SIG-M5 (cell line): ENCODE measurements at regions not wholly inside any gene's neighbourhood (a gene's known extent, or its start where the extent isn't known, plus 50 kb on each side); places are given as distances from the start of the nearest gene placed in this dataset.
"Not testable (repeated sequence)": the region's sequence is repeated elsewhere in the genome, so short reads cannot be mapped to it uniquely, and the experiment has no call there.

Source experiments
- DNase-seq: peaks from one replicate; lab custom pipeline; 2025; lab: John Stamatoyannopoulos, UW

DNA sequence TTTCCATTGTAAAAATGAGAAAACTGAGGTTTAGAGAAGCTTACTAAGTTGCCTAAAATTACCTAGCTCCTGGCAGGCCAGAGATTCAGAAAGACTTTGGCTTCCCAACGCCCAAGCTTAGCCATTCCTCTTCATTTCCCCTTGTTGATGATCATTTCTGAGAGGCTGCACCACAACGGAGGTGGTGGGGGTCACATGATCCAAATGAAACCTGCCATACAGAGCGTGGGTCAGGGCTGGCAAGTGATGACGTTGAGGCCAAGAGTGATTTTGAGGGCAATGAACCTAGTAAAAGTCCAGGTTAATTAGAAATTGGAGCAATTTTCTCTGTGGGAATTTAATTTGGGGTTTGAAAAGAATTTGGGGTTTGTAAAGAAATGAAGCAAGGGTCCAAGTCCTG, 109.9 kb downstream of the TMEM182 start:
- no peak for DNase-seq

GRCh38 chr2:102872388-102872787, 110.6 kb downstream of the TMEM182 start:
- DNase-seq, result no peak

GRCh38 chr2:102879513-102879912, 117.7 kb downstream of the TMEM182 start:
- not testable (repeated sequence) for DNase-seq

DNA sequence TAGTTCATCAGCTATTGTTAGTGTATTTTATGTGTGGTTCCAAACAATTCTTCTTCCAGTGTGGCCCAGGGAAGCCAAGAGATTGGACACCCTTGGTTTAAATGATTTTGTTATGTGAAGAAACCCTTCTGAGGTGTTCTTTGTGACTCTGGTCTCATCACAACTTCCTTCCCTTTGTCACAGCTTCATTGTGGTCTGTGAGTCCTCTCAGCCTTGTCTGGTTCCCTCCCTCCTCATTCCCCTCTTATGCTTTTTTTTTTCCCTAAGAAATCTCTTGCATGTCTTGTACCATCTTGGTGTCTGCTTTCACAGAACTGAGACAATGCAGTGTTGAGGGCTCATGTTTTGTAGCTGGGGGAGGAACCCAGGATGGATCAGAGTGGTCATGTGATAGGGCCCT, 118.9 kb downstream of the TMEM182 start:
- DNase-seq, result no peak

GRCh38 chr2:102886216-102886893, 124.5 kb downstream of the TMEM182 start:
- no peak for DNase-seq

DNA sequence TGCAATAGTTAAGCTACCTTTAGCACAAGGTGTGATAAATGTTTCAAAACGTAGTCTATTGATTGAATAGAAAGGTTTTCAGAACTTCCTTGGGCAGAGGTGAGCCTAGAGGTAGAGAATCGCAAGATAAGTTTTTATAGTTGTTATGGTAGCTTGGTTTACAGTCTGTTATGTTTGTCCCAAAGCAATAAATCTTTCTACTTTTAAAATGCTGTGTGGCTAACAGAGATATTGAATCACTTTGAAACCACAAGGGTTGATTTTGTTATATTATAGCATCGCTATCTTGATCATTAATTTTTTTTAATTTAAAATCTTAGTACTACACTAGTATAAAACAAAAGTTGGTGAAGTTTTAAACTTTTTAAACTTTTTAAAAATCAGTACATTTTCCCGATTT, 126.7 kb downstream of the TMEM182 start:
- DNase-seq, result no peak

DNA sequence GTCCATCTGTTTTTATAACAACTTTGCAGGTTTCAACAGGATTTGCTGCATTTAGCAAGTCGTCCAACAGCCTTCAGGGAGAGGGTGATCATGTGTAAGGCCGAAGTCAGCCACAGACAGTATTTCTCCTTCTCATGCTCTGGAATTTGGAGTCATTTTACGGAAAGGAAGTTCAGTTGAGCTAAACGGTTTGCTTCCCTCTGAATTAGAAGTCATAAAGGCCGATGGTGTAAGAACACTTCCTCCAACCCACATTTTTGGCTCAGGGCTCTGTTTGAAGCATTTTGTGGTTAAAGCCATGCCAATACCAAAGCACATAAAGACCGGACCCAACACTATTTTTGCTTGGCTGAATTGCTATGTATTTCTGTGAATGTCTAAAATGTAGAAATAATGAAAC, 129.5 kb downstream of the TMEM182 start:
- DNase-seq, result peak; percentile 82

DNA sequence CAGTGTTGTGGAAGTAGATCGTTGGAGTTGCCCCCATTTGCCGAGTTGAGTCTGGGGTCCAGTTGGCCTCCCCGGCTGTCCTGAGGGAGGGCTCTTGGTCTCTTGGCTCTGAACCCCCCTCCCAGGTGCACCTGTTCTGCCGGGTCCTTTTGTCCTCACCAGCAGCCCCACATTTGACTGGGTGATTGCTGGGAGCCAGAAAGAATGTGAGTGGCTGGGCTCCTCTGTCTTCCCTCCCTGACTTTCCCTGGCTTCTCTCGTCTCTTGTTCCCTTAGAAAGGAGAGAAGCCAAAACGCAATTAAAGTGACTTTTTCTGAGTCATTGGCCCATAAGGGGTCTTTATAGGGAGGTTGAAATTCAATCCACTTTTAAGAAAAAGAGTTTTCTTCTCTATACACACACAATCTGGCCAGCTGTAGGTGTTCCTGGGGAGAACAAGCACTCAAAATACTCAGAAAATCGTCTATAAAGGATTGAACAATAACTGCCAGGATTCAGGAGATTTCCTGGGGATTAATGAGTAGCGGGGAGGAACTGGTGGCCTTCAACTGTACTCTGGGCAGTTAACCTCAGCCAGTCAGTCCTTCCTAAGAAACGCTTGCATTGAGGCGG, 131.0 kb downstream of the TMEM182 start:
- no peak for DNase-seq

GRCh38 chr2:102893870-102894269, 132.0 kb downstream of the TMEM182 start:
- DNase-seq, result no peak

DNA sequence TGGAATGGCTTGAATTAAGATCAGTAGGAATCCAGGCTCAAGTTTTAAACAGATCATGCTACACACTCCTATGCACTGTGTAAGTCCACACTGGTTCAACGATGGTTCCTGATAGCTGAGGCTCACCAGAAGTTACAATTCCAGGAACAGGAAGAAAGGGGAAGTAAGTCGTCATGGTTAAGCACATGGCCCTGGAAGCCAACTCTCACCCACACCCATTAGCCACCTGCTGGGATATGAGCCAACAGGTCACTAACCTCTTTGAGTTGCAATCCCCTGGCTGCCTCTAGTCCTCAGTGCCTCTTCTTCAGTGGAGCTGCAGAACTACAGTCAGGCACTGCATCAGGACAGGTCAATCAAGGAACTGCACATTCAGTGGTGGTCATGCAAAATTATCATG, 133.5 kb downstream of the TMEM182 start:
- DNase-seq, result peak; percentile 7

GRCh38 chr2:102909240-102909639, 147.4 kb downstream of the TMEM182 start:
- DNase-seq, result not testable (repeated sequence)

DNA sequence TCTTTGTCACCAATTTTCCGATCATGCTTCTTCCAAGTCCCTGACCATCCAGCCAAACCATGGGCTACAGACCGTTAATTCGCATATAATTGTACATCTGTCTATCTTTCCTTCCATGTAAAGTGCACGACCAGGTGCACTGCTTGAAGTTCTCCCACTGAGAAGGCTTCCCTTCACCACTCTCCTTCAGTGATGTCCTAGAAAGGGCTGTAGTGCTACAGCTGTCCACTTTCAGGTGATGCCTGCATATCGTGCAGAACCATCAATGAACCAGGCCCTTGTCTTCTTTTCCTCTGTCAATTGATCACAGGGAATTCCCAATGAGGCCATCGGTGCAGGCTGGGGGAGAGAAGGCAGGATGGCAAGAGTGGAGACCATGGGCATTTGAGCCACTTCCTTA, 148.9 kb downstream of the TMEM182 start:
- no peak for DNase-seq

DNA sequence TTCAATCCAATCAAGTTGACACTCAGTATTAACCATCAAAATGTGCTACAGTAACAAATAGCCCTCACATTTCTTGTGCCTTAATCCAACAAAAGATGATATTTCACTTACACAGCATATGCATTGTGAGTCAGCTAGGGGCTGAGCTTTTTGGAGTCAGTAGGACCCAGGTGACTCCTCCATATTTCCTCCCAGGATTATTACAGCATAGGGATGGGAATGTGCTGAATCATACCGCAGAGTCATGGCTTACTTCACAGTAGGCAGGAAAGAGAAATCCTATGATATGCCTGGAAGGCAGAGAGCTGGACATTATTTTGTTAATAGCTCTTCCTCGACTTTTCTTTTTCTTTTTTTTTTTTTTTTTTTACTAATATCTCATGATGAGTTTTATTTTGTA, 153.3 kb downstream of the TMEM182 start:
- no peak for DNase-seq

DNA sequence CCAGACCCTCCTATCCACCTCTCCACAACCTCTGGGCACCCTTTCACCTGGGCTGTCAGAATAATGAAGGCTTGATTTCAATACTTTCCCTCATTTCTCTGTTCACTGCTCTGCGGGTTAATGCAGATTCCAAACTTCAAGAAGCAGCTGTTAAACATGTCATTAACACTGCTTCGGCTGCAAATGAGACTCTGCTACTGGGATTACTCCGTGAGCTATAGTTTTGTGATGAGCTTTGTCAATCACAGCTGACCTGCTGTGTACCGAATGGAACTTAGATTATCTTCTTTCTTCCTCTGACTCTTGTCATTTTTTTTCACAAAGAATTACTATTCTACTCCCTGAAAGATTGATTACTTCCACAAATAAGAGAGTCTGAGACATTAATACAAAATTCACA, 160.5 kb downstream of the TMEM182 start:
- DNase-seq, result no peak

DNA sequence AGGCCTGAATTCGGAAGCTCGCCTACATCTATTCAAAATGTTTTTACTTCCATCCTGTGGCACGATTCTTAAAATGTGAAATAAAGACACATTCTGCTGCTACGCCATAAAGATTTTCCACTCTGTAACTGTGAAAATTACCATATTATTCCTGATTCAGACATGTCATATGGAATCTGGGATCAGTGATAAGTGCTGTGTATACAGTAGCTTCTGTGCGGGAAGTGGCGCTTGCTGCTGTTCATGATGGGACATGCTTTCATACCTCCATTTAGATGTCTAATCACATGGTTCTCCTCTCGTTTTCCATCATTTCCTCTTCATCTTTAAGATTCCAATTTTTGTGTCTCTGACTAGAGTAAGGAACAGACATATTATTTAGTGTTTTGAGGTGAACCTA, 163.2 kb downstream of the TMEM182 start:
- DNase-seq, result no peak

- DNase-seq, result no peak
Measured at GRCh38 chr2:102927854-102928267, 166.0 kb downstream of the TMEM182 start.

DNA sequence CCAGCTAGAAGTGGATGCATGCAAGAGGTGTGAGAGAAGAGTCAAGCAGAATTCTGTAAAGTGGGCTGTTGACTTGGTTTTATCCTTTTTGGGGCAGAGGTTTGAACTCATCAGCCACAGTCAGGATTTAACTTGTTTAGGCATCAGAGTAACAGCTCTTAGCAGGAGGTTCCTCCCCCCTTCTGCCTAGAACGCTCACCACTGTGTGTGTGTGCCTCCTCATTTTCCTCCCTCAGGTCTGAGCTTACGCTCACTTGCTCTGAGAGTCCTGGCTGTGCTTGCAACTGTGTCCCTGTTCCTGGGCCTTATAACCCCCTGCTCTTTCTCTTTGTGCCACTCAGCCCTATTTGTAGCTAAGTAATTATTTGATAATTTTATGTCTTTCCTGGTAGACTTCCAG, 167.9 kb downstream of the TMEM182 start:
- no peak for DNase-seq

GRCh38 chr2:102932501-102932900, 170.7 kb downstream of the TMEM182 start:
- DNase-seq, result no peak

GRCh38 chr2:102939207-102939606, 177.4 kb downstream of the TMEM182 start:
- DNase-seq, result no peak

GRCh38 chr2:102940684-102941083, 178.9 kb downstream of the TMEM182 start:
- no peak for DNase-seq

DNA sequence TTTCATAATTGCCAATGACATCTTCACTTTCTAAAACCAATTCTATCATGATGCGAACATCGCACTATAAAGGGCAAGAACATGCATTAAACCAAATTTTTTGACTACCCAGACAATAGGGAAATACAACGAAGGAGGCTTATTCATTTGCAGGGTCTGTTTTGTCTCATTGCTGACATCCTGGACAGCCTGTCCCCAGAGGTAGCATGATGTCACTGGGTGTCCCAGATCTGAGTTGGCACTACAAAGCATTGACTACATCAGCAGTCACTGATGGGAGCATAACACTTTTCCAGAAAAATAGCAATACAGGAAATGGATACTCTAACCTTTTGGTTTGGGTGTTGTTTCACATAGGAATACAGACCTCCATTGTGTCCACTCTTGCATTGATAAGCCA, 180.3 kb downstream of the TMEM182 start:
- no peak for DNase-seq

DNA sequence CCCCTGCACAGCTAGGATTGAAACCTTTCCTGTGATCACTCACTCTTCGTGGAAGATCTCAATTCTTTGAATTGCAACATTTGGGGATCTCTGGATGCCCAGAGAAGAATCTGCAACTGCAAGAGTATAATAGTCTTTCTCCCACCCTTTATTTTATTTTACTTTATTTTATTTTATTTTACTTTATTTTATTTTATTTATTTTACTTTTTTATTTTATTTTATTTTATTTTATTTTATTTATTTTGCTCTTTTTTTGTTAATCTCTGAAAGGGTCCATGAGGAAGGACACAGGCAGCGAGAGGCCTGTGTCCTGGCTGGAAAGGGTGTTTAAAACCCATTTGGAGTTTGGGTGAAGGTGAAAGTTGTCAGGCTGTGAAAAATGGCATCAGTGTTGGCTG, 181.4 kb downstream of the TMEM182 start:
- no peak for DNase-seq

DNA sequence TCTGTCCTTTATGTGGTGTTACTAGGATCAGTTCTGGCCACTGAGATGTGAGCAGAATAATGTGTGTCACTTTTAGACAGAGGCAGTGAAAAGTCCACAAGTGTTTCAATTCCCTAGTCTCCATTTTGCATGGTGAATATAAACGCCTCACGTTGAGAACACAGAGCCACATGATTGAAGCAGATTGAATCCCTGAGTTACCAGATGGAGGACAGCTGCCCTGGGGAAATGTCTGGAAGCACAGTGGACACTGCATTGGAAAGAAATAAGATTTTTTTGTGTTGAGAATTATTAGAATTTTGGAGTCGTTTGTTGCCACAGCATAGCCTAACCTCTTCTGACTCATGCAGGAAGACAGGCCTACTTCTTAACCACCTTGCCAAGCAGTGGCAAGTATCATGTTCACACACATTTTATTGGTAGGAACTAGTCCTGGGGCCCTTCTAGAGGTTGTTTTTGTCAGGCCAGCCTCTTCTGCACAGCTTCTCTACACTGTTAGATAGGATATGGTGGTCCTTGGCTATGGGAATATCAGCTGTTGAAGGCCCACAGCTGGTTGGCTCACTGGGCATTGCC, 188.6 kb downstream of the TMEM182 start:
- no peak for DNase-seq

DNA sequence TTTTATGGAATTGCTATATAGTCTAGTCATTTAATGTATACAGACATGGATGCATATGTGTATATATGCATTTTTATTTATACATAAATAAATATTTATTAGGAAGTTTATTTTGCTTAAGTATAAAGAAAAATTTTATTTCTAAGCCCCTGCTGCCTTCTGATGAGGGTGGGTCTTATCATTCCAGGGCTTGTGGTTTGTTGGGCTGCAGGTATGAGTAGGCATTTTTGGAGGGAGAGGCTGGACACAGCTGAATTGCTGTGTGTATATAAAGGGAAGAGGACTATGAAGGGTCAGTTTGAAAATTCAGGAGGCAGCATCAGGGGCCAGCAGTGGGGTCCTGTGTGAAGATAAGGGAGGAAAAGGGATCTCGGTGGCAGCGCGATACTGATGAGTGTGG, 189.4 kb downstream of the TMEM182 start:
- DNase-seq, result no peak
